HepG2 (cell line): ENCODE measurements at regions not wholly inside any gene's neighbourhood (a gene's known extent, or its start where the extent isn't known, plus 50 kb on each side); places are given as distances from the start of the nearest gene placed in this dataset.

Experiments
- ATAC-seq: fragments of 200-7000 bp; cut with Tn5 transposase; 3 replicates; pipeline ENCODE4 v1.9.1; 2020; ENCODE audit warnings: mild to moderate bottlenecking, moderate library complexity
- BruUV-seq: library from RNA; stranded (reverse); fragments of 400-500 nt; replicated peaks from 2 replicates; lab custom pipeline; 2021; lab: Mats Ljungman, UMichigan
- CTCF ChIA-PET: fragments of 300-600 bp; formaldehyde crosslinking; extraction: SDS; loops from one replicate; lab custom pipeline; 2021; ENCODE audit warnings: low total read pairs, inconsistent platforms, low intra/inter-chr PET ratio; lab: Yijun Ruan, JAX
- POLR2A ChIA-PET: fragments of 350-600 bp; sonication (Branson Sonifier 250); formaldehyde crosslinking; loops from one replicate; lab custom pipeline; 2020; ENCODE audit warnings: antibody characterized with exemption, inconsistent platforms; lab: Yijun Ruan, JAX
- DNase-seq: peaks from one replicate; pipeline ENCODE4 v3.0.0-alpha.2; 2015; ENCODE audit warnings: low spot score
- FAIRE-seq: peaks from 3 replicates; lab custom pipeline; 2011; peaks lifted over from hg19 to GRCh38; lab: Jason Lieb, UNC
- H2AFZ ChIP-seq: one replicate; pipeline ENCODE4 v1.6.1; 2011; ENCODE audit warnings: low read length, inconsistent platforms
- H3K27ac ChIP-seq: fragments of 300-600 bp; 3 replicates; pipeline ENCODE4 v1.8.0; 2011; ENCODE audit warnings: mixed run types, mild to moderate bottlenecking, mixed read lengths, low read length, inconsistent platforms; ENCODE audit not compliant: insufficient read depth; ENCODE audit errors: extremely low read length
- H3K27me3 ChIP-seq, 2 experiments: fragments of 200-600 bp in 1 of 2; 2 replicates in 1 of 2; 3 replicates in 1 of 2; pipeline versions ENCODE4 v1.6.0 to v1.8.0; 2011; ENCODE audit warnings: low read length in 2 of 2, mild to moderate bottlenecking in 2 of 2, moderate library complexity in 2 of 2, inconsistent platforms in 1 of 2; ENCODE audit not compliant: insufficient read depth in 2 of 2, control insufficient read depth in 1 of 2
- H3K36me3 ChIP-seq, 2 experiments: fragments of 200-600 bp in 1 of 2; replicated peaks in 1 of 2; 2 replicates in 1 of 2; 3 replicates in 1 of 2; pipeline versions ENCODE4 v1.5.1 to v1.8.0; 2011; ENCODE audit warnings: low read length in 2 of 2, inconsistent platforms in 1 of 2; ENCODE audit not compliant: insufficient read depth in 2 of 2, control insufficient read depth in 1 of 2
- H3K4me1 ChIP-seq: 2 replicates; pipeline ENCODE4 v1.5.1; 2012; ENCODE audit warnings: low read length, inconsistent platforms; ENCODE audit not compliant: insufficient read depth
- H3K4me2 ChIP-seq: 2 replicates; pipeline ENCODE4 v1.6.0; 2011; ENCODE audit warnings: low read depth, low read length, inconsistent platforms
- H3K4me3 ChIP-seq, 3 experiments: fragments of 200-600 bp in 1 of 3; sonication (generic), shearing (Covaris generic) in 1 of 3; replicated peaks in 1 of 3; 2 replicates each; pipeline ENCODE4 v1.5.1; 2011 to 2016; ENCODE audit warnings: low read length in 3 of 3, inconsistent platforms in 2 of 3, low read depth in 2 of 3, mild to moderate bottlenecking in 2 of 3, control low read depth in 1 of 3, mixed read lengths in 1 of 3; ENCODE audit not compliant: insufficient read depth in 1 of 3
- H3K79me2 ChIP-seq: one replicate; pipeline ENCODE4 v1.6.1; 2011; ENCODE audit warnings: low read length, inconsistent platforms; ENCODE audit not compliant: insufficient read depth
- H3K9ac ChIP-seq: 2 replicates; pipeline ENCODE4 v1.6.0; 2011; ENCODE audit warnings: mild to moderate bottlenecking, low read depth, low read length, inconsistent platforms; ENCODE audit not compliant: insufficient read depth
- H3K9me3 ChIP-seq: 2 replicates; pipeline ENCODE4 v1.5.1; 2012; ENCODE audit warnings: mild to moderate bottlenecking, low read length
- H4K20me1 ChIP-seq: 2 replicates; pipeline ENCODE4 v1.6.0; 2011; ENCODE audit warnings: inconsistent platforms, mild to moderate bottlenecking, low read length, moderate library complexity; ENCODE audit not compliant: insufficient read depth
- FOXM1 ChIP-seq: sonication (generic); formaldehyde crosslinking; IDR thresholded peaks from 2 replicates; pipeline ENCODE4 v1.5.0; 2020; ENCODE audit warnings: missing genetic modification reagents
- GPN1 ChIP-seq: sonication (generic); formaldehyde crosslinking; IDR thresholded peaks from 2 replicates; pipeline ENCODE4 v1.5.1; 2020; ENCODE audit warnings: missing genetic modification reagents, borderline replicate concordance
- ISX ChIP-seq: sonication (generic); formaldehyde crosslinking; conservative IDR thresholded peaks from 2 replicates; pipeline ENCODE4 v1.5.0; 2020; ENCODE audit warnings: missing genetic modification reagents
- JUND ChIP-seq: sonication (generic); formaldehyde crosslinking; IDR thresholded peaks from 2 replicates; pipeline ENCODE4 v1.8.0; 2022; ENCODE audit warnings: mild to moderate bottlenecking, missing genetic modification reagents
- KAT2B ChIP-seq: fragments of 150-350 bp; IDR thresholded peaks from 2 replicates; pipeline ENCODE4 v1.6.1; 2014; ENCODE audit warnings: low read depth, low read length, borderline replicate concordance
- MIER3 ChIP-seq: IDR thresholded peaks from 2 replicates; pipeline ENCODE4 v1.6.1; 2016; ENCODE audit warnings: missing compliant biosample characterization, borderline replicate concordance
- RELA ChIP-seq: sonication (generic); formaldehyde crosslinking; IDR thresholded peaks from 2 replicates; pipeline ENCODE4 v1.4.0; 2020; ENCODE audit warnings: missing genetic modification reagents
- SP2 ChIP-seq: sonication (generic); formaldehyde crosslinking; IDR thresholded peaks from 2 replicates; pipeline ENCODE4 v1.5.1; 2020; ENCODE audit warnings: mild to moderate bottlenecking, missing genetic modification reagents
- TCF12 ChIP-seq, 2 experiments: fragments of 450-650 bp in 1 of 2; sonication (generic) in 1 of 2; formaldehyde crosslinking in 1 of 2; IDR thresholded peaks; 2 replicates each; pipeline versions ENCODE4 v1.6.1 to v1.8.0; 2017 to 2022; ENCODE audit warnings: antibody characterized with exemption in 1 of 2, mild to moderate bottlenecking in 1 of 2, missing genetic modification reagents in 1 of 2, moderate library complexity in 1 of 2
- ZKSCAN8 ChIP-seq: IDR thresholded peaks from 2 replicates; pipeline ENCODE4 v1.6.1; 2016; ENCODE audit warnings: borderline replicate concordance, missing genetic modification reagents, missing compliant biosample characterization
- ZNF101 ChIP-seq: sonication (generic); formaldehyde crosslinking; IDR thresholded peaks from 2 replicates; pipeline ENCODE4 v1.4.0; 2020; ENCODE audit warnings: mild to moderate bottlenecking, low read depth, missing genetic modification reagents, borderline replicate concordance
- ZNF12 ChIP-seq: sonication (generic); formaldehyde crosslinking; IDR thresholded peaks from 2 replicates; pipeline ENCODE4 v1.5.0; 2020; ENCODE audit warnings: missing genetic modification reagents
- ZNF468 ChIP-seq: sonication (generic); formaldehyde crosslinking; IDR thresholded peaks from 2 replicates; pipeline ENCODE4 v1.8.0; 2022; ENCODE audit warnings: mild to moderate bottlenecking, moderate library complexity, missing genetic modification reagents
- WGBS: methylation state at CpG from one replicate; pipeline ENCODE4 v1.1.6; 2017; ENCODE audit warnings: low lambda C conversion rate; 5-methylcytosine and 5-hydroxymethylcytosine counted together
- in situ Hi-C: cut with HindIII; loops from 2 replicates; pipeline ENCODE4 v1.10.0; 2017; ENCODE audit warnings: low pct_unique_long_range_greater_than_20kb; ENCODE audit not compliant: extremely low pct_ligation_motif_present
- intact Hi-C: fragments of 100-400 bp; cut with micrococcal nuclease; formaldehyde crosslinking; loops from one replicate; pipeline ENCODE4 v1.10.0; 2022; ENCODE audit not compliant: unreplicated experiment
- TF ChIP-seq, protein P1 (sequence below): sonication (generic); formaldehyde crosslinking; IDR thresholded peaks from 2 replicates; pipeline ENCODE4 v1.8.1; 2023; ENCODE audit warnings: mild to moderate bottlenecking, missing genetic modification reagents, borderline replicate concordance
- TF ChIP-seq, protein P2 (sequence below): sonication (generic); formaldehyde crosslinking; IDR thresholded peaks from 2 replicates; pipeline ENCODE4 v1.4.0; 2020; ENCODE audit warnings: missing genetic modification reagents

DNA sequence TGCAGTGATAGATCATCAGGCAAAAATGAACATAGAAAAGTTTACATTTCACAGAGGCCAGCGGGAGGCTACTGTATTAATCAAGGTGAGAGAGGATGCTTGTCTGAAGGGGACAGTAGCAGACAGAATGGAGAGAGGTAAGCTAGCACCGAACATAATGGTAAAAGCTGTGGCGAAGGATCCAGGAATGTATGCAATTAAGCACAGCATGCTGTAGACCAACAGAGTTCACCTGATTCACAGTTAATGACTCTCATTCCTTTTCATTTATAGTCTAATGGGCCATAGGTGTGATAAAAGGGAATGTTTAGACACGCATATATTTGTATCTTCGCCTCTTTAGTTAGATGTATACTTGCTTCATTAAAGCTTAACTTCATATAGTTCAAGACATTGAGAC, 150.9 kb upstream of the MBL2 start:
- in situ Hi-C loops (no loop called here), intact Hi-C loops (no loop called here)
- Histone ChIP-seq H3K4me2 (no peak overlapping the region), H4K20me1 (no peaks in the 10 kb centered on the region), H2AFZ (no peak overlapping the region), H3K27me3 (no peaks in the 10 kb centered on the region; a peak in 1 of 5 replicates), H3K4me3 (no peak overlapping the region), H3K4me1 (no peaks in the 10 kb centered on the region), H3K79me2 (no peaks in the 10 kb centered on the region)
- POLR2A ChIA-PET = no interaction called here
- no TSS peak for BruUV-seq
- DNase-seq = no peak
- TF ChIP-seq, protein P1, sequence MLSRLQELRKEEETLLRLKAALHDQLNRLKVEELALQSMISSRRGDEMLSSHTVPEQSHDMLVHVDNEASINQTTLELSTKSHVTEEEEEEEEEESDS (CRISPR knock-in tag) = no peak
- no peak for TF ChIP-seq ZNF468 (CRISPR knock-in tag)
- TF ChIP-seq GPN1 (CRISPR knock-in tag) = no peak
- no peak for TF ChIP-seq ZNF101
- no peak for TF ChIP-seq JUND (CRISPR knock-in tag)
- no peak for TF ChIP-seq ISX
- TF ChIP-seq MIER3 = no peak
- no peak for TF ChIP-seq ZKSCAN8
- TF ChIP-seq TCF12 (IDR thresholded peaks at IDR 0.05) = no peak
- TF ChIP-seq TCF12 (CRISPR knock-in tag; IDR thresholded peaks at IDR 0.05) = no peak
- TF ChIP-seq, protein P2, sequence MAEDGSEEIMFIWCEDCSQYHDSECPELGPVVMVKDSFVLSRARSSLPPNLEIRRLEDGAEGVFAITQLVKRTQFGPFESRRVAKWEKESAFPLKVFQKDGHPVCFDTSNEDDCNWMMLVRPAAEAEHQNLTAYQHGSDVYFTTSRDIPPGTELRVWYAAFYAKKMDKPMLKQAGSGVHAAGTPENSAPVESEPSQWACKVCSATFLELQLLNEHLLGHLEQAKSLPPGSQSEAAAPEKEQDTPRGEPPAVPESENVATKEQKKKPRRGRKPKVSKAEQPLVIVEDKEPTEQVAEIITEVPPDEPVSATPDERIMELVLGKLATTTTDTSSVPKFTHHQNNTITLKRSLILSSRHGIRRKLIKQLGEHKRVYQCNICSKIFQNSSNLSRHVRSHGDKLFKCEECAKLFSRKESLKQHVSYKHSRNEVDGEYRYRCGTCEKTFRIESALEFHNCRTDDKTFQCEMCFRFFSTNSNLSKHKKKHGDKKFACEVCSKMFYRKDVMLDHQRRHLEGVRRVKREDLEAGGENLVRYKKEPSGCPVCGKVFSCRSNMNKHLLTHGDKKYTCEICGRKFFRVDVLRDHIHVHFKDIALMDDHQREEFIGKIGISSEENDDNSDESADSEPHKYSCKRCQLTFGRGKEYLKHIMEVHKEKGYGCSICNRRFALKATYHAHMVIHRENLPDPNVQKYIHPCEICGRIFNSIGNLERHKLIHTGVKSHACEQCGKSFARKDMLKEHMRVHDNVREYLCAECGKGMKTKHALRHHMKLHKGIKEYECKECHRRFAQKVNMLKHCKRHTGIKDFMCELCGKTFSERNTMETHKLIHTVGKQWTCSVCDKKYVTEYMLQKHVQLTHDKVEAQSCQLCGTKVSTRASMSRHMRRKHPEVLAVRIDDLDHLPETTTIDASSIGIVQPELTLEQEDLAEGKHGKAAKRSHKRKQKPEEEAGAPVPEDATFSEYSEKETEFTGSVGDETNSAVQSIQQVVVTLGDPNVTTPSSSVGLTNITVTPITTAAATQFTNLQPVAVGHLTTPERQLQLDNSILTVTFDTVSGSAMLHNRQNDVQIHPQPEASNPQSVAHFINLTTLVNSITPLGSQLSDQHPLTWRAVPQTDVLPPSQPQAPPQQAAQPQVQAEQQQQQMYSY (CRISPR knock-in tag) = no peak
- TF ChIP-seq FOXM1 = no peak
- no peak for TF ChIP-seq RELA (CRISPR knock-in tag)
- no peak for TF ChIP-seq KAT2B
- TF ChIP-seq ZNF12 (CRISPR knock-in tag) = no peak
- TF ChIP-seq SP2 = no peak
- TF ChIP-seq, all 625 proteins: peak for 0
- H3K9ac ChIP-seq = no peak overlapping the region
- H3K9me3 ChIP-seq = no peaks in the 10 kb centered on the region
- no peak for ATAC-seq
- no peaks in the 10 kb centered on the region for H3K36me3 ChIP-seq
- WGBS = 17% methylated on average over 5 of the region's 5 CpGs
- no peak for FAIRE-seq
- no peak overlapping the region for H3K27ac ChIP-seq
- CTCF ChIA-PET = no interaction called here
